ENCODE measurements at regions not wholly inside any gene's neighbourhood (a gene's known extent, or its start where the extent isn't known, plus 50 kb on each side); places are given as distances from the start of the nearest gene placed in this dataset.

- DNase-seq: no peak
These were observed 142.9 kb downstream of the ASCL1 start for GRCh38 chr12:103100257-103100831.

GRCh38 chr12:103102225-103102744 lies 144.8 kb downstream of the ASCL1 start:
- DNase-seq: no peak

- DNase-seq: no peak
These were observed 148.6 kb downstream of the ASCL1 start for GRCh38 chr12:103105971-103106597.

- no peak for DNase-seq
These were observed 152.4 kb downstream of the ASCL1 start for GRCh38 chr12:103109861-103110260.

GRCh38 chr12:103114296-103115055 lies 157.0 kb downstream of the ASCL1 start:
- DNase-seq: no peak

GRCh38 chr12:103128862-103129501 lies 171.5 kb downstream of the ASCL1 start:
- DNase-seq: no peak

- DNase-seq: no peak
These were observed 173.1 kb downstream of the ASCL1 start for GRCh38 chr12:103130564-103130963.

- DNase-seq: no peak
These were observed 181.1 kb downstream of the ASCL1 start for GRCh38 chr12:103138538-103138937.

GRCh38 chr12:103139876-103140275 lies 182.4 kb downstream of the ASCL1 start:
- DNase-seq: no peak

- DNase-seq: no peak
These were observed 182.8 kb downstream of the ASCL1 start for GRCh38 chr12:103140286-103140685.

GRCh38 chr12:103144278-103144677 lies 186.8 kb downstream of the ASCL1 start:
- no peak for DNase-seq

GRCh38 chr12:103160622-103161021 lies 203.1 kb downstream of the ASCL1 start:
- DNase-seq: no peak

GRCh38 chr12:103161582-103162362 lies 204.3 kb downstream of the ASCL1 start:
- no peak for DNase-seq

GRCh38 chr12:103166949-103167348 lies 209.5 kb downstream of the ASCL1 start:
- DNase-seq: no peak

- no peak for DNase-seq
These were observed 215.1 kb downstream of the ASCL1 start for GRCh38 chr12:103172447-103173112.

- DNase-seq: no peak
These were observed 218.2 kb downstream of the ASCL1 start for GRCh38 chr12:103175625-103176024.

GRCh38 chr12:103177639-103178255 lies 220.3 kb downstream of the ASCL1 start:
- DNase-seq: no peak

GRCh38 chr12:103178366-103179080 lies 221.0 kb downstream of the ASCL1 start:
- no peak for DNase-seq

GRCh38 chr12:103181366-103182152 lies 224.1 kb downstream of the ASCL1 start:
- no peak for DNase-seq

GRCh38 chr12:103182299-103182698 lies 224.8 kb downstream of the ASCL1 start:
- no peak for DNase-seq
